ENCODE measurements at regions not wholly inside any gene's neighbourhood (a gene's known extent, or its start where the extent isn't known, plus 50 kb on each side); places are given as distances from the start of the nearest gene placed in this dataset.

DNA sequence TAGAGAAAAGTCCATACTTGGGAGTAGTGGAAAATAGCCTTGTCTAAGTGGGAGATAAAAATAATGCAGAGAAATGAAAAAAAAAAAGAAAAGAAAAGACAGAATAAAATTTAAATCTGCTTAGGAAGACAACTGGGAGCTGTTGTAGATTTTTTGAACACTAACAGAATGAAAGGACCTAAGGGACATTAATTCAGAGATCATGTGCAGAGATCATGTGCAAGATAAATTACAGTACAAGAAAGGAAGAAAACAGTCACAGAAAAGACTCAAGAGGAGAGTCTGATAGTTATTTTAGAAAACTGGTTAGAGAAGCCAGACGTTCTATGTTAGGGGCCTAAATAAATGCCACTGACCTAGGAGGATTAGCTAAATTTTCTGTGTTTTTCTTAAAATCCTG is 1226.8 kb upstream of the NUDT12 start:
- Histone ChIP-seq H3K27ac (ENCODE audit: low read depth in 1 of 2, low read length in 2 of 2) (no peak overlapping the region), H3K4me1 (ENCODE audit: control insufficient read depth in 4 of 4, insufficient read depth in 4 of 4, low read length in 3 of 4) (no peaks in the 10 kb centered on the region), H3K9ac (ENCODE audit: low read depth in 1 of 2, low read length in 2 of 2) (no peak overlapping the region), H3K27me3 (ENCODE audit: control insufficient read depth in 4 of 4, insufficient read depth in 4 of 4, low read length in 3 of 4) (no peaks in the 10 kb centered on the region), H3K36me3 (ENCODE audit: control insufficient read depth in 4 of 4, insufficient read depth in 3 of 4, low read depth in 1 of 4, low read length in 3 of 4) (no peaks in the 10 kb centered on the region), H3K9me3 (ENCODE audit: control insufficient read depth in 4 of 4, low read length in 3 of 4) (peaks cover 0 to 13% (median 0%) of the 10 kb centered on the region in 4 donors), H3K4me3 (ENCODE audit: low read depth in 1 of 3, low read length in 3 of 3) (no peak overlapping the region)
- WGBS, result 48% methylated on average over 1 of the region's 1 CpG
- DNase-seq (ENCODE audit: low spot score), result no peak
- no peak for TF ChIP-seq EGR1 (IDR thresholded peaks at IDR 0.05; ENCODE audit: low read depth in 2 of 2)
- no peak for TF ChIP-seq RXRA (IDR thresholded peaks at IDR 0.05)
- TF ChIP-seq FOXA2 (IDR thresholded peaks at IDR 0.05), result no peak
- TF ChIP-seq RAD21 (IDR thresholded peaks at IDR 0.05), result no peak
- no peak for TF ChIP-seq JUND (IDR thresholded peaks at IDR 0.05)

DNA sequence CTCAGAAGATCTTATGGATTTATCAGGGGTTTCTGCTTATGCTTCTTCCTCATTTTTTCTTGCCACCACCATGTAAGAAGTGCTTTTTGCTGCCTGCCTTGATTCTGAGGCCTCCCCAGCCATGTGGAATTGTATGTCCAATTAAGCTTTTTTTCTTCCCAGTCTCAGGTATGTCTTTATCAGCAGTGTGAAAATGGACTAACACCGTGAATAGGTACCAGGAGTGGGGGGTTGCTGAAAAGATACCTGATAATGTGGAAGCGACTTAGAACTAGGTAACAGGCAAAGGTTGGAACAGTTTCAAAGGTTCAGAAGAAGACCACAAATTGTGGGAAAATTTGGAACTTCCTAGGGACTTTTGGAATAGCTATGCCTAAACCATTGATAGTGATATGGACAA is 1222.5 kb upstream of the NUDT12 start:
- H3K27ac ChIP-seq (ENCODE audit: low read depth in 1 of 2, low read length in 2 of 2), result no peak overlapping the region

More for the DNA sequence above, 1222.5 kb upstream of the NUDT12 start:
- Histone ChIP-seq H3K27me3 (ENCODE audit: control insufficient read depth in 4 of 4, insufficient read depth in 4 of 4, low read length in 3 of 4) (no peaks in the 10 kb centered on the region), H3K4me3 (ENCODE audit: low read depth in 1 of 3, low read length in 3 of 3) (no peak overlapping the region), H3K4me1 (ENCODE audit: control insufficient read depth in 4 of 4, insufficient read depth in 4 of 4, low read length in 3 of 4) (no peaks in the 10 kb centered on the region), H3K36me3 (ENCODE audit: control insufficient read depth in 4 of 4, insufficient read depth in 3 of 4, low read depth in 1 of 4, low read length in 3 of 4) (no peaks in the 10 kb centered on the region), H3K9ac (ENCODE audit: low read depth in 1 of 2, low read length in 2 of 2) (no peak overlapping the region), H3K9me3 (ENCODE audit: control insufficient read depth in 4 of 4, low read length in 3 of 4) (peaks cover 0 to 13% (median 0%) of the 10 kb centered on the region in 4 donors)
- TF ChIP-seq YY1 (IDR thresholded peaks at IDR 0.05), result no peak
- TF ChIP-seq HNF4A (conservative IDR thresholded peaks at IDR 0.05), result no peak
- no peak for TF ChIP-seq EGR1 (IDR thresholded peaks at IDR 0.05; ENCODE audit: low read depth in 2 of 2)
- TF ChIP-seq, protein P1, sequence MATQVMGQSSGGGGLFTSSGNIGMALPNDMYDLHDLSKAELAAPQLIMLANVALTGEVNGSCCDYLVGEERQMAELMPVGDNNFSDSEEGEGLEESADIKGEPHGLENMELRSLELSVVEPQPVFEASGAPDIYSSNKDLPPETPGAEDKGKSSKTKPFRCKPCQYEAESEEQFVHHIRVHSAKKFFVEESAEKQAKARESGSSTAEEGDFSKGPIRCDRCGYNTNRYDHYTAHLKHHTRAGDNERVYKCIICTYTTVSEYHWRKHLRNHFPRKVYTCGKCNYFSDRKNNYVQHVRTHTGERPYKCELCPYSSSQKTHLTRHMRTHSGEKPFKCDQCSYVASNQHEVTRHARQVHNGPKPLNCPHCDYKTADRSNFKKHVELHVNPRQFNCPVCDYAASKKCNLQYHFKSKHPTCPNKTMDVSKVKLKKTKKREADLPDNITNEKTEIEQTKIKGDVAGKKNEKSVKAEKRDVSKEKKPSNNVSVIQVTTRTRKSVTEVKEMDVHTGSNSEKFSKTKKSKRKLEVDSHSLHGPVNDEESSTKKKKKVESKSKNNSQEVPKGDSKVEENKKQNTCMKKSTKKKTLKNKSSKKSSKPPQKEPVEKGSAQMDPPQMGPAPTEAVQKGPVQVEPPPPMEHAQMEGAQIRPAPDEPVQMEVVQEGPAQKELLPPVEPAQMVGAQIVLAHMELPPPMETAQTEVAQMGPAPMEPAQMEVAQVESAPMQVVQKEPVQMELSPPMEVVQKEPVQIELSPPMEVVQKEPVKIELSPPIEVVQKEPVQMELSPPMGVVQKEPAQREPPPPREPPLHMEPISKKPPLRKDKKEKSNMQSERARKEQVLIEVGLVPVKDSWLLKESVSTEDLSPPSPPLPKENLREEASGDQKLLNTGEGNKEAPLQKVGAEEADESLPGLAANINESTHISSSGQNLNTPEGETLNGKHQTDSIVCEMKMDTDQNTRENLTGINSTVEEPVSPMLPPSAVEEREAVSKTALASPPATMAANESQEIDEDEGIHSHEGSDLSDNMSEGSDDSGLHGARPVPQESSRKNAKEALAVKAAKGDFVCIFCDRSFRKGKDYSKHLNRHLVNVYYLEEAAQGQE (IDR thresholded peaks at IDR 0.05), result no peak
- TF ChIP-seq TAF1 (conservative IDR thresholded peaks at IDR 0.05), result no peak
- TF ChIP-seq JUND (IDR thresholded peaks at IDR 0.05), result no peak
- no peak for TF ChIP-seq GABPA (IDR thresholded peaks at IDR 0.05 in 1 of 2, conservative IDR thresholded peaks at IDR 0.05 in 1 of 2)
- TF ChIP-seq, protein P2, sequence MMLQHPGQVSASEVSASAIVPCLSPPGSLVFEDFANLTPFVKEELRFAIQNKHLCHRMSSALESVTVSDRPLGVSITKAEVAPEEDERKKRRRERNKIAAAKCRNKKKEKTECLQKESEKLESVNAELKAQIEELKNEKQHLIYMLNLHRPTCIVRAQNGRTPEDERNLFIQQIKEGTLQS (IDR thresholded peaks at IDR 0.05), result no peak
- TF ChIP-seq, protein P3, sequence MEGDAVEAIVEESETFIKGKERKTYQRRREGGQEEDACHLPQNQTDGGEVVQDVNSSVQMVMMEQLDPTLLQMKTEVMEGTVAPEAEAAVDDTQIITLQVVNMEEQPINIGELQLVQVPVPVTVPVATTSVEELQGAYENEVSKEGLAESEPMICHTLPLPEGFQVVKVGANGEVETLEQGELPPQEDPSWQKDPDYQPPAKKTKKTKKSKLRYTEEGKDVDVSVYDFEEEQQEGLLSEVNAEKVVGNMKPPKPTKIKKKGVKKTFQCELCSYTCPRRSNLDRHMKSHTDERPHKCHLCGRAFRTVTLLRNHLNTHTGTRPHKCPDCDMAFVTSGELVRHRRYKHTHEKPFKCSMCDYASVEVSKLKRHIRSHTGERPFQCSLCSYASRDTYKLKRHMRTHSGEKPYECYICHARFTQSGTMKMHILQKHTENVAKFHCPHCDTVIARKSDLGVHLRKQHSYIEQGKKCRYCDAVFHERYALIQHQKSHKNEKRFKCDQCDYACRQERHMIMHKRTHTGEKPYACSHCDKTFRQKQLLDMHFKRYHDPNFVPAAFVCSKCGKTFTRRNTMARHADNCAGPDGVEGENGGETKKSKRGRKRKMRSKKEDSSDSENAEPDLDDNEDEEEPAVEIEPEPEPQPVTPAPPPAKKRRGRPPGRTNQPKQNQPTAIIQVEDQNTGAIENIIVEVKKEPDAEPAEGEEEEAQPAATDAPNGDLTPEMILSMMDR (IDR thresholded peaks at IDR 0.05; ENCODE audit: low read depth, low read length, missing input control), result no peak
- no peak for TF ChIP-seq HNF4G (IDR thresholded peaks at IDR 0.05)
- TF ChIP-seq SP1 (IDR thresholded peaks at IDR 0.05), result no peak
- no peak for DNase-seq (ENCODE audit: low spot score)
- WGBS, result 92% methylated on average over 2 of the region's 2 CpGs

Measured in liver (tissue), 8 donors.